Upper lobe of left lung (tissue), 6 donors: ENCODE measurements at regions not wholly inside any gene's neighbourhood (a gene's known extent, or its start where the extent isn't known, plus 50 kb on each side); places are given as distances from the start of the nearest gene placed in this dataset.

Source experiments
- ATAC-seq, 2 donors: fragments of 200-7000 bp; cut with Tn5 transposase; one replicate each; pipeline ENCODE4 v1.9.1; 2022; ENCODE audit warnings: mild to moderate bottlenecking in 2 of 2, moderate library complexity in 2 of 2; ENCODE audit not compliant: low FRiP score in 2 of 2
- DNase-seq, 2 donors: peaks; one replicate each; pipeline ENCODE4 v3.0.0-alpha.2; 2019 to 2020
- H3K27ac ChIP-seq, 4 donors: fragments of 200-600 bp; sonication (generic); one replicate each; pipeline ENCODE4 v1.5.1; 2016 to 2019
- H3K27me3 ChIP-seq, 4 donors: fragments of 200-600 bp; sonication (generic); one replicate each; pipeline ENCODE4 v1.5.1; 2017 to 2019
- H3K36me3 ChIP-seq, 4 donors: fragments of 200-600 bp; sonication (generic); one replicate each; pipeline ENCODE4 v1.5.1; 2016 to 2019
- H3K4me1 ChIP-seq, 4 donors: fragments of 200-600 bp; sonication (generic); one replicate each; pipeline ENCODE4 v1.5.1; 2018 to 2019
- H3K4me3 ChIP-seq, 4 donors: fragments of 200-600 bp; sonication (generic); one replicate each; pipeline ENCODE4 v1.5.1; 2017 to 2019; ENCODE audit warnings: mild to moderate bottlenecking in 2 of 4, moderate library complexity in 1 of 4
- H3K9me3 ChIP-seq, 4 donors: fragments of 200-600 bp; sonication (generic); one replicate each; pipeline ENCODE4 v1.5.1; 2018 to 2019
- CTCF ChIP-seq, 6 experiments: fragments of 450-650 bp in 4 of 6; fragments of 200-600 bp in 2 of 6; sonication (generic) in 2 of 6; IDR thresholded peaks; one replicate each; pipeline ENCODE4 v1.5.1; 2016 to 2019; ENCODE audit warnings: antibody characterized with exemption in 6 of 6
- EP300 ChIP-seq, 4 donors: sonication (generic); formaldehyde crosslinking; IDR thresholded peaks; one replicate each; pipeline ENCODE4 v1.5.1; 2017; ENCODE audit warnings: antibody characterized with exemption in 4 of 4, control low read depth in 2 of 4
- POLR2A ChIP-seq, 4 donors: fragments of 450-650 bp; IDR thresholded peaks; one replicate each; pipeline ENCODE4 v1.5.1; 2016 to 2017; ENCODE audit warnings: antibody characterized with exemption in 4 of 4, mild to moderate bottlenecking in 2 of 4
- POLR2AphosphoS5 ChIP-seq, 2 donors: sonication (generic); formaldehyde crosslinking; IDR thresholded peaks; one replicate each; pipeline ENCODE4 v1.5.1; 2017; ENCODE audit warnings: antibody characterized with exemption in 2 of 2
- WGBS, 2 donors: methylation state at CpG; one replicate each; pipeline ENCODE4 v1.1.5; 2017 to 2018; 5-methylcytosine and 5-hydroxymethylcytosine counted together
- small RNA-seq, 4 donors: library from RNA; depleted of rRNA; stranded (forward); fragments of <200 nt; gene quantifications; one replicate each; pipeline ENCODE3, GENCODE V24; 2016
- donor health status: DM: no; HTN: no; CAD: no; lungs with moderate emphysema.
- donor health status: DM: no; HTN: yes; CAD: no; lungs with severe emphysema.

DNA sequence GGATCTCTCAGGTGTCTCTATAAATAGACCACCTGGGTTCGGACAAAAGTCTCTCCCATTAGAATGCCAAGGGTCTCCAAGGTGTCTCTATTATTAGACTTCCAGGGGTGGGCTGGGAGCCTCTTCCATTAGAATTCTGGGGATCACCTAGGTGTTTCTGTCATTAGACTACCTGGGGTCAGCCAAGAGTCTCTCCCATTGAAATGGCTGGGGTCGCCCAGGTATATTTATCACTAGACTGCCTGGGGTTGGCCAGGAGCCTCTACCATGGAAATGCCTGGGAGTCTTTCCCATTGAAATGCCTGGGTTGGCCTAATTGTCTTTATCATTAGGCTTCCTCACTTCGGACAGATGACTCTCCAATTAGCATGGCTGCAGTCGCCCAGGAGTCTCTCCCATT, 1565.5 kb downstream of the UQCRFS1 start:
- WGBS, 2 donors = 79 to 87% methylated on average over 4 of the region's 4 CpGs
- peaks cover 0 to 29% (median 3%) of the 10 kb centered on the region in 4 donors for H3K9me3 ChIP-seq
- DNase-seq = no peak

DNA sequence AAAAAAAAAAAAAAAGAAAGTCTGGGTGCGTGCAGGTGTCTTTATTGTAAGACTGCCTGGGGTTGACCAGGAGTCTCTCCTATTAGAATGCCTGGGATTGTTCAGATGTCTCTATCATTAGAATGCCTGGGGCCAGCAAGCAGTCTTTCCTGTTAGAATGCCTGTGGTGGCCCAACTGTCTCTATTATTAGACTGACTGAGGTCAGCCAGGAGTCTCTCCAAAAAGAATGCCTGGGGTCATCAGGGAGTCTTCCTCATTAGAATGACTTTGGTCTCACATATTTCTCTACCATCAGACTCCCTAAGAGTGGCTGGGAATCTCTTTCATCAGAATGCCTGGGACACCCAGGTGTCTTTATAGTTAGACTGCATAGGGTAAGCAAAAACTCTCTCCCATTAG, 1577.5 kb downstream of the UQCRFS1 start:
- H3K9me3 ChIP-seq = peaks cover 0 to 56% (median 13%) of the 10 kb centered on the region in 4 donors
- WGBS, 2 donors = 89 to 100% methylated on average over 1 of the region's 1 CpG
- H3K27me3 ChIP-seq = no peaks in the 10 kb centered on the region
- DNase-seq = no peak
- H3K4me3 ChIP-seq = no peak overlapping the region
- ATAC-seq = no peak
- no peaks in the 10 kb centered on the region for H3K4me1 ChIP-seq
- no peak overlapping the region for H3K27ac ChIP-seq
- no peaks in the 10 kb centered on the region for H3K36me3 ChIP-seq
- TF ChIP-seq POLR2AphosphoS5 (IDR thresholded peaks at IDR 0.05) = no peak
- TF ChIP-seq CTCF (IDR thresholded peaks at IDR 0.05) = no peak
- no peak for TF ChIP-seq POLR2A (IDR thresholded peaks at IDR 0.05)
- TF ChIP-seq EP300 (IDR thresholded peaks at IDR 0.05) = no peak

More for the DNA sequence above, 1565.5 kb downstream of the UQCRFS1 start:
- Histone ChIP-seq H3K36me3 (no peaks in the 10 kb centered on the region), H3K4me1 (no peaks in the 10 kb centered on the region), H3K27ac (no peak overlapping the region), H3K4me3 (no peak overlapping the region), H3K27me3 (no peaks in the 10 kb centered on the region)
- TF ChIP-seq POLR2AphosphoS5 (IDR thresholded peaks at IDR 0.05) = no peak
- no peak for TF ChIP-seq EP300 (IDR thresholded peaks at IDR 0.05)
- ATAC-seq = no peak

DNA sequence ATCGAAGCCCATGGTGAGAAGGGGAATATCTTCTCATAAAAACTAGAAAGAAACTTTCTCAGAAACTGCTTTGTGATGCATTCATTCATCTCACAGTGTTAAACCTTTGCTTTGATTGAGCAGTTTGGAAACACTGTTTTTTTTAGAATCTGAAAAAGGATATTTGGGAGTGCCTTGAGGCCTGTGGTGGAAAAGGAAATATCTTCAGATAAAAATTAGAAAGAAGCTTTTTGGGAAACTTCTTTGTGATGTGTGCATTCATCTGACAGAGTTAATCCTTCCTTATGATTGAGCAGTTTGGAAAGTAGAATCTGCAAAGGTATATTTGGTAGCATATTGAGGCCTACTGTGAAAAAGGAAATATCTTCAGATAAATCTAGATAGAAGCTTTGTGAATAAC, 1594.9 kb downstream of the UQCRFS1 start:
- TF ChIP-seq EP300 (IDR thresholded peaks at IDR 0.05) = no peak
- no peak for DNase-seq
- peaks cover 12 to 92% (median 46%) of the 10 kb centered on the region in 4 donors for H3K9me3 ChIP-seq
- no peak overlapping the region for H3K27ac ChIP-seq
- no peaks in the 10 kb centered on the region for H3K36me3 ChIP-seq
- H3K4me1 ChIP-seq = no peaks in the 10 kb centered on the region
- H3K27me3 ChIP-seq = no peaks in the 10 kb centered on the region
- ATAC-seq = no peak
- H3K4me3 ChIP-seq = no peak overlapping the region
- 61 to 72% methylated on average over 1 of the region's 1 CpG for WGBS, 2 donors

DNA sequence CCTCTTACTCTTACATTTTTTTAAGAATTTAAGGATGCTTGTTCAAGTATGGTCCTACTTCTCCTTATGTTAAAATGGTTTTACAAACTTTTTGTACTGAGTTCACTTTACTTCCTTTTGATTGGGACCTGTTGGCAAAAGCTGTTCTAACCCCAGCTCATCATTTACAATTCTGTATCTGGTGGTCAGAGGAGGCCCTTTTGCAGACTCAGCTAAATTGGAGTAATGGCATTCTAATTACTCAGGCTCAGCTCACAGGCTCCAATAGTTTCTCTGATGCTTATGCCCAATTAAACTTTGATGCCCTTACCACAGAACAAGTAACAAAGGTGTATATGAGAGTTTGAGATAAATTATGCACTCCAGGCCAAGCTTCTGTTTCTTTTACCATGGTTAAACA, 1632.0 kb downstream of the UQCRFS1 start:
- no peak for TF ChIP-seq POLR2AphosphoS5 (IDR thresholded peaks at IDR 0.05)
- no peak for TF ChIP-seq CTCF (IDR thresholded peaks at IDR 0.05)
- TF ChIP-seq POLR2A (IDR thresholded peaks at IDR 0.05) = no peak
- no peak for TF ChIP-seq EP300 (IDR thresholded peaks at IDR 0.05)
- H3K9me3 ChIP-seq = peaks cover 0 to 60% (median 18%) of the 10 kb centered on the region in 4 donors
- no peak overlapping the region for H3K4me3 ChIP-seq
- no peaks in the 10 kb centered on the region for H3K36me3 ChIP-seq
- no peaks in the 10 kb centered on the region for H3K27me3 ChIP-seq
- no peak overlapping the region for H3K27ac ChIP-seq
- ATAC-seq (no peak), DNase-seq (no peak)
- H3K4me1 ChIP-seq = no peaks in the 10 kb centered on the region

Small RNA genes in the stretch of these regions (small RNA-seq; reads per million reads assigned to genes)
- gene AC006504.6 (0 reads per million in 4 donors), gene RNA5SP470 (0 reads per million in 4 donors)
